HEK293T (cell line): ENCODE measurements at regions not wholly inside any gene's neighbourhood (a gene's known extent, or its start where the extent isn't known, plus 50 kb on each side); places are given as distances from the start of the nearest gene placed in this dataset.

Experiments used
- ELF4 ChIP-seq: fragments of 450-650 bp; IDR thresholded peaks from 2 replicates; pipeline ENCODE4 v1.6.1; 2017; ENCODE audit warnings: antibody characterized with exemption
- SP1 ChIP-seq: fragments of 450-650 bp; IDR thresholded peaks from 2 replicates; pipeline ENCODE4 v1.6.1; 2017
- TARDBP ChIP-seq: fragments of 450-650 bp; IDR thresholded peaks from 2 replicates; pipeline ENCODE4 v1.6.1; 2016

DNA sequence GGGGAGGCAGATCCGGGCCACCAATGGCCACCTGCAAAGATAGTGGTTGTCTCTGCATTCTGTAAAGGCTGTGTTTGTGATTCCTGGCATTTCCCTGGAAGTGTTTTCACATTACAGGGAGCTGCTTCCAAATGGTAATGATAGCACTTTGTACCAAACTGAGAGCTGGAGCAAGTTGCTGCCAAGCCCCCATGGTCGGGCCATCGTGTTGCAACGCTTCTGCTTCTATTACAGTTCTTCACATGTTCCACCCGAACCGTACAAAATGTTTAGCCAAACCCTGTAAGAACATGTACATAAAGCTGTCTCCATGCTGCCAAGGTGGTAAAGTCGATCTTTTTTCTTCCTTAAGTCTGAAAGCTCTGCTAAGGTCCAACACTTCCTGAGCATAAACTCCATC lies 397.7 kb upstream of the NFE2L3 start:
- TF ChIP-seq TARDBP: no peak
- TF ChIP-seq SP1: no peak
- TF ChIP-seq ELF4: no peak
